ENCODE measurements at regions not wholly inside any gene's neighbourhood (a gene's known extent, or its start where the extent isn't known, plus 50 kb on each side); places are given as distances from the start of the nearest gene placed in this dataset.
"Not testable (repeated sequence)": the region's sequence is repeated elsewhere in the genome, so short reads cannot be mapped to it uniquely, and the experiment has no call there.

DNA sequence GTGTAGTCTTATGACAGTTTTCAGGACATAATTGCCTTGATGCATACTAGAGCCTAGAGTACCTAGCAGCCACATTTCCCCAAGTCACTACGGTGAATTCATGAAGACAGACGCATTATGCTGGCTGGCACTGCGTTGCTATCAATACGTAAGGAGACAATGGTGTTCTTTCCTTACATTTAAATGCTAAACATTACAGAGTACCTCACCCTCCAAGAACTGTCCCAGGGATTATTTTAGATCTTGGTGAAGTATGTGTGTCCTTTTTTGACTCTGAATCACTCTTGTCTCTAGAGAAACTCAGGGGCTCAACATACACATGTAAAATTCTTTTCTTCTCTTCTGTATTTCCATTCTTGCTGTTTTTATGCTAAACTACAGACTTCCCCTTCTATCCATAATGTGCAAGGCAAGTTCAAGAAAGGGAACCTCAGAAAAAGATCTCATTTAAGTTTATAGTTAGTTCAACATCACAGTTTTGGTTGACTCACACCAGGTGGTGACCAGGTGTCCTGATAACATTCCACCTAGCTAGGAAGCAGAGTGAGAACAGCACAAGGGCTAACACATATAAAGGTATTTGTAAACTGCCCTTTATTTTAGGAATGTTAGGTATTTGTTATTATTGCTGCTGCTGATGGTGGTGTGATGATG, 212.4 kb upstream of the HNRNPA3 start:
- Mint-ChIP-seq H3K27ac (no peak overlapping the region), H3K27me3 (peaks cover 0 to 2% of the 10 kb centered on the region in 2 donors), H3K4me1 (ENCODE audit: low read depth in 2 of 2) (peaks cover 7 to 12% of the 10 kb centered on the region in 2 donors), H3K9me3 (peaks cover 3% of the 10 kb centered on the region), H3K4me3 (no peak overlapping the region), H3K36me3 (no peaks in the 10 kb centered on the region)
- no peak for DNase-seq (ENCODE audit: low spot score)
- no peak for ATAC-seq

DNA sequence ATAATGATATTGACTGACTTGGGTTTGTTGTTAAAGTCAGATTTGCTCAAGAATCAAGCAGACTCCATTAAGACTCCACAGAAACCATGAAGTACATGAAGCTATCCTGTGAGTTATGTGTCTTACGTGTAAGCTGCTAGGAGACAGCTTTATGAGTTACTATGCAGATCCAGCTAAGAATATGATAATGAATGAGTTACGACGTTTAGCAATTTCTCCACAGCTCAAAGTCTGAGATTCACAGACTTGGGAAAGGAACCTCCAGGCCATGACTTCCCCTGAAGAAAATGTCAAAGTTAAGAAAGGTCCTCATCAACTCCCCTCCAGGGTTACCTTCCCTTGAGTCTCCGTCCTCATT, 211.9 kb upstream of the HNRNPA3 start:
- Mint-ChIP-seq H3K27me3 (peaks cover 0 to 2% of the 10 kb centered on the region in 2 donors), H3K36me3 (no peaks in the 10 kb centered on the region), H3K4me3 (no peak overlapping the region), H3K27ac (no peak overlapping the region), H3K4me1 (ENCODE audit: low read depth in 2 of 2) (peaks cover 7 to 13% of the 10 kb centered on the region in 2 donors), H3K9me3 (peaks cover 3% of the 10 kb centered on the region)
- no peak for DNase-seq (ENCODE audit: low spot score)
- ATAC-seq, result no peak

DNA sequence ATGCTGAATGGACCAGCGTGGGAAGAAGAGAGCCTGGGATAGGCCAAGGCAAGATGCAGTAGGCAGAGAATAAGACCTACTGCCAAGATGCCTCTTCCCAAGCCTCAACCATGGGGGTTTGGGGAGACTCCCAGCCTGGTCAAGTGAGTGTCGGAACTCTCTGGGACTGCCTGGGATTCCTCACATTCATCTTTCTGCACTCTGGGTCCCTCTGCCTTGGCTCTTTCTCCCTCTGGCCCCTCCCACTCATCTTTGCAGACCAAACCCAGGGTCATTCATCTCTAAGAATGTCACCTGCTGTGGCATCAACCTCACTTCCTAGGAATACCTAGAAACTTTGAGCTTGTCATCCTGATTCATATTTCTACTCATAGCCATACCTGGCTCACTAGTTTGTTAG, 211.3 kb upstream of the HNRNPA3 start:
- ATAC-seq (no peak), DNase-seq (ENCODE audit: low spot score) (no peak)
- Mint-ChIP-seq H3K4me3 (no peak overlapping the region), H3K4me1 (ENCODE audit: low read depth in 2 of 2) (peaks cover 7 to 13% of the 10 kb centered on the region in 2 donors), H3K27me3 (peaks cover 0 to 4% of the 10 kb centered on the region in 2 donors), H3K36me3 (no peaks in the 10 kb centered on the region), H3K27ac (no peak overlapping the region), H3K9me3 (peaks cover 3% of the 10 kb centered on the region)

DNA sequence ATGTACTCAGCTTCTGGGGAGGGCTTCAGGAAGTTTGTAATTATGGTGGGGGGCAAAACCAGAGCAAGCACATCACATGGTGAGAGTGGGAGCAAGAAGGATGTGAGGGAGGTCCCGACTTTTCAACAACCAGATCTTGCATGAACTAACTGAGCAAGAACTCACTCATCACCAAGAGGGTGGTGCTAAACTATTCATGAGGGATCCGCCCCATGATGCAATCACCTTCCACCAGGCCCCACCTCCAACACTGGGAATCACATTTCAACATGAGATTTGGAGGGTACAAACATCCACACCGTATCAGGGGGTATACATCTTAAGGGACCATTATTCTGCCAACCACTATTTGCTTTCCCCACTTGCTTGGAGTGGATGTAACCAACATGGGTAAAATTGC, 209.6 kb upstream of the HNRNPA3 start:
- DNase-seq (ENCODE audit: low spot score), result no peak
- Mint-ChIP-seq H3K9me3 (peaks cover 3% of the 10 kb centered on the region), H3K27me3 (peaks cover 0 to 4% of the 10 kb centered on the region in 2 donors), H3K27ac (no peak overlapping the region), H3K36me3 (no peaks in the 10 kb centered on the region), H3K4me3 (no peak overlapping the region), H3K4me1 (ENCODE audit: low read depth in 2 of 2) (peaks cover 3% of the 10 kb centered on the region in 2 donors)
- ATAC-seq, result no peak

DNA sequence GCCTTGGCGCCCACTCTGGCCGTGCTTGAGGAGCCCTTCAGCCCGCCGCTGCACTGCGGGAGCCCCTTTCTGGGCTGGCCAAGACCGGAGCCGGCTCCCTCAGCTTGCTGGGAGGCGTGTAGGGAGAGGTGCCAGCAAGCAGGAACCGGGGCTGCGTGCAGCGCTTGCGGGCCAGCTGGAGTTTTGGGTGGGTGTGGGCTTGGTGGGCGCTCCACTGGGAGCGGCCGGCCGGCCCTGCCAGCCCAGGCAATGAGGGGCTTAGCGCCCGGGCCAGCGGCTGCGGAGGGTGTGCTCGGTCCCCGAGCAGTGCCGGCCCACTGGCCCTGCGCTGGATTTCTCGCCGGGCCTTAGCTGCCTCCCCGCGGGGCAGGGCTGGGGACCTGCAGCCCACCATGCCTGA, 204.9 kb upstream of the HNRNPA3 start:
- H3K27ac Mint-ChIP-seq; H3K4me3 Mint-ChIP-seq; H3K4me1 Mint-ChIP-seq (ENCODE audit: low read depth in 2 of 2); ATAC-seq; H3K9me3 Mint-ChIP-seq; H3K27me3 Mint-ChIP-seq; DNase-seq (ENCODE audit: low spot score); H3K36me3 Mint-ChIP-seq: not testable (repeated sequence)

DNA sequence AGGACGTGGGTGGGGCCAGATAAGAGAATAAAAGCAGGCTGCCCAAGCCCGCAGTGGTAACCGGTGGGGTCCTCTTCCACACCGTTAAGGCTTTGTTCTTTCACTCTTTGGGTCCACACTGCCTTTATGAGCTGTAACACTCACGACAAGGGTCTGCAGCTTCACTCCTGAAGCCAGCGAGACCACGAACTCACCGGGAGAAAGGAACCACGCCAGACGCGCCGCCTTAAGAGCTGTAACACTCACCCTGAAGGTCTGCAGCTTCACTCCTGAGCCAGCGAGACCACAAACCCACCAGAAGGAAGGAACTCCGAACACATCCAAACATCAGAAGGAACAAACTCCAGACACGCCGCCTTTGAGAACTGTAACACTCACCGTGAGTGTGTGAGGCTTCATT, 203.9 kb upstream of the HNRNPA3 start:
- not testable (repeated sequence) for DNase-seq (ENCODE audit: low spot score); H3K27me3 Mint-ChIP-seq; H3K4me1 Mint-ChIP-seq (ENCODE audit: low read depth in 2 of 2); H3K36me3 Mint-ChIP-seq; H3K9me3 Mint-ChIP-seq; H3K4me3 Mint-ChIP-seq; H3K27ac Mint-ChIP-seq; ATAC-seq

DNA sequence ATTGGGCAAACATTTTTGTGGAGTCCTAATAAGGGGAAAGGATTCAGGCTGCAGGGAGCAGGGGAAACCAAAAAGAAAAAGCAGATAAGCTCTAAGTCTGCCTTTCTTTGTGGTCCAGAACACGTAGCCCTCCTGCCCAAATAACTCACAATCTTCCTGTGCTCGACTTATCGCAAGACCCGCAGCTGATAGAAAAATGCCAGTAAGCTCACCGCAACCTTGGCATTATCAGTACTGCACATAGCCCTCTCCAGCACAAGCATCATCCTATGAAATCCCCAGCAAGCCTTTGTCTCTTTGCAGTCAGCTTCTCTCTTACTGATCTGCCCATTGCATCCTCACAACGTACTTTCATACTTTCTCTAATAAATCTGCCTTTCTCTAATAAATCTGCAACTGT, 202.4 kb upstream of the HNRNPA3 start:
- H3K36me3 Mint-ChIP-seq, result no peaks in the 10 kb centered on the region
- no peaks in the 10 kb centered on the region for H3K9me3 Mint-ChIP-seq
- no peak overlapping the region for H3K4me3 Mint-ChIP-seq
- ATAC-seq, result no peak
- peaks cover 2 to 3% of the 10 kb centered on the region in 2 donors for H3K4me1 Mint-ChIP-seq (ENCODE audit: low read depth in 2 of 2)
- H3K27ac Mint-ChIP-seq, result no peak overlapping the region
- H3K27me3 Mint-ChIP-seq, result peaks cover 0 to 6% of the 10 kb centered on the region in 2 donors
- no peak for DNase-seq (ENCODE audit: low spot score)

DNA sequence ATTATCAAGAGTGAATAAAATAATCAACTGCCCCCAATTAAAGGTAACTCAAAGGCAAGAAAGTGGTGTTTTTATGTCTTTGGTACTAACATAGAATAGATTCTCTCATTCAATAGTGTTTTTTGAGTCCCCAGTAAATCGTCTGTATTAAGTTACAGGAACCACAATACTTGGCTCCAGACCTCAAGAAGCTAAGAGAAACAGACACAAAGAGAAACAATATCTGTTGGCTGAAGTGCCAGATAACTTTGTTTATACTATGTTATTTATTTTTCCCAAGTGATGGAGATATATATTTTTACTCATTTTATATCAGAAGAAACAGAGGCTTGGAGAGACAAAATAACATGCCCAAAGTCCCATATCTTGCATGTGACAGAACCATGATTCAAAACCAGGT, 201.7 kb upstream of the HNRNPA3 start:
- DNase-seq (ENCODE audit: low spot score) (no peak), ATAC-seq (no peak)
- Mint-ChIP-seq H3K27ac (no peak overlapping the region), H3K4me1 (ENCODE audit: low read depth in 2 of 2) (peaks cover 0 to 3% of the 10 kb centered on the region in 2 donors), H3K36me3 (no peaks in the 10 kb centered on the region), H3K4me3 (no peak overlapping the region), H3K27me3 (peaks cover 0 to 8% of the 10 kb centered on the region in 2 donors), H3K9me3 (no peaks in the 10 kb centered on the region)

DNA sequence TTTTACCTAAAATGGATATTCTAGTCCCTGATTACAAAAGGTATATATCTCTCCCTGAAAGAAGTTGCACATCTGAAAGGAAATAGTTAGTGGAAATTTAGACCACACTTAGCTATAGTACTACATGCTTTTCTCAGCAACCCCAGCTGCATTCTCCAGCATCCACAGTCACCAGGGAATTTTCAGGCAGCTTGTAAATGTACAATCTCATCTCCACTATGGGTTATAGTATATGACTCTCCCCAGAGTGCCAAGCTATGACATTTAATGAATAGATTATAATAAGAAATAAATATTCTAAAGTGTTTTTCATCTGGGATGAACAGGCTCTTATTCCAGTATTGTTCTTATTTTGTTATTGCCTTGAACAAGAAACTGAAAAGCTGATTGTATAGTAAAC, 197.6 kb upstream of the HNRNPA3 start:
- Mint-ChIP-seq H3K4me3 (no peak overlapping the region), H3K9me3 (no peaks in the 10 kb centered on the region), H3K27me3 (peaks cover 0 to 6% of the 10 kb centered on the region in 2 donors), H3K27ac (no peak overlapping the region), H3K36me3 (no peaks in the 10 kb centered on the region), H3K4me1 (ENCODE audit: low read depth in 2 of 2) (peaks cover 0 to 3% of the 10 kb centered on the region in 2 donors)
- ATAC-seq (no peak), DNase-seq (ENCODE audit: low spot score) (no peak)

DNA sequence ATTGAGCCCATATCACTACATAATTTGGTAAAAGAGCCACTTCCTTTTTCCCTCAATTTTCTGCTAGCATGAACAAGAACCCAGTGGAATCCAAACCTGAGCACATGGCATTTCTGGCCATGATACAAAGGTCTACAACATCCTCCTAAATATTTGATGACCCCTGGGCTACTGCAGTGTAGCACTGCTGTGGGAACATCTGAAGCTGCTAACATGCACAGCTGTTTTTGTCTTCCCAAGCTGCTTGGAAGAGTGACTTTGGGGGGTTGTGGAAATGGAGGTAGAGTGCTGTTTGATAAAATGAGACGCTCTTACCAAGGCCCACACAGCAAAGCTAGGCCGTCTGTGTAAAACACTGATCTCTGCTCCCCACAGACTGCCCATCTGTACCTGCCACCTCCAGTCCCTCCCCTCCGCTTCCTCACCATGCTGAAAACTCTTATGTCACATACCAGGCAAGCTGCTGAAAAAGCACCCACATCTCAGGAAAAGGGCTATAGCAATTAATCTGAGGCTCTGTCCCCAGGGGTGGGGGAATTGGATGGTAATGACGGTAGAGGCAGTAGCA, 197.2 kb upstream of the HNRNPA3 start:
- no peaks in the 10 kb centered on the region for H3K9me3 Mint-ChIP-seq
- ATAC-seq (no peak), DNase-seq (ENCODE audit: low spot score) (no peak)
- no peaks in the 10 kb centered on the region for H3K36me3 Mint-ChIP-seq
- H3K4me1 Mint-ChIP-seq (ENCODE audit: low read depth in 2 of 2), result peaks cover 0 to 3% of the 10 kb centered on the region in 2 donors
- H3K27ac Mint-ChIP-seq, result no peak overlapping the region
- H3K27me3 Mint-ChIP-seq, result peaks cover 0 to 3% of the 10 kb centered on the region in 2 donors
- no peak overlapping the region for H3K4me3 Mint-ChIP-seq

DNA sequence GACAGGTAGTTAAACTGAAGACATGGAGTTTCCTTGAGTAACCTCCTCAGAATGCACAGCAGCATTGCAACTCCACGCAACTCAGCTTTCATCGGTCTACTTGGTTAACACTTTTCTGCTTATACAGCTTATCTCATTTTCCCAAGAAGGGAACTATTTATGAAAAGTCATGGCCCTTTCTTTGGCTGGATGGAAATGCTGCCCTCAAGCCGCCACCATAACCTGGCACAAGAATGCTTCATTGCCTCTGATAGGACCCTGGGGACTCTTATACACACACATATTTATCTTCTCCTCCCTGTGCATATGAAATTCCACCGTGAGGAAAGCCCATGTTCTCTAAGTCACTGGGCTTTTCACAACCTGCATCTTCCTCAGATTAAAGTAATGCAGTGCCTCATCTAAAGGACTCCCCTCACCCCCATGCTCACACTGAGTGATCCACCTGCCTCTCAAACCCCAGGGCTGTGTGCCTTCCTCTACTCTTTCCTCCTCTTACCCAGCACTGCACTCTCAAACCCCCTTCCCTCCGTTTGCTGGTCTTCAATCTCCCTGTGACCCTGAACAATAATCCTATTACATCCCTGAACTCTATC, 192.0 kb upstream of the HNRNPA3 start:
- Mint-ChIP-seq H3K27ac (no peak overlapping the region), H3K36me3 (peaks cover 4% of the 10 kb centered on the region), H3K4me1 (ENCODE audit: low read depth in 2 of 2) (peaks cover 0 to 3% of the 10 kb centered on the region in 2 donors), H3K9me3 (no peaks in the 10 kb centered on the region), H3K4me3 (no peak overlapping the region), H3K27me3 (peaks cover 0 to 8% of the 10 kb centered on the region in 2 donors)
- DNase-seq (ENCODE audit: low spot score) (no peak), ATAC-seq (no peak)

DNA sequence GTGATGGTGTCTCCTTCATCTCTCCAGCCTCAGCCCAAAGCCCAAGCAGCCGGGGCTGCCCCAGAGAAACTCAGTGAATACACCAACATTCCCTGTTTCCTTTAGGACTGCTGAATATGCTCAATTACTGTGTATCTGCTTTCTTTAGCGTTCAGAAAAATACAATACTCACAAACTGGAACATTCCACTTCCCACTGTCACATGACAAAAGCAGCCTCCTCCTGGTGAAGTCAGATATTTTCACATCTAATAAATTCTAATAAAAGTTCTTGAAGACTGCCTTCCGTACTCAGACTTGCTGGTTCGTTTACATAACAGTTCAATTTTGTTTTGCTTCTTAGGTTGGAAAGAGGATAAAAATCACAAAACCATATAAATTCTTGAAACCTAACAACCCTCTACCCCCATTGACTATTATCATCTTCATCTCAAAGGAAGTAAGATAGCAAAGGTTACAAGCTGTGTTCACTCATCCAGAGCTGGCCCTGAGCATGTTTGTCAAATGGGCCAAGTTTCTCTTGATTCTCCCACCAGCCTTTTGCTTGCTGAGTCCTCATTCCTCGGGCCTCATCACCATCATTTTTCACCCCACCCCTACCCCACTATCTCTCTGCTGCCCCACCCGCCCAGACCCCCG, 190.8 kb upstream of the HNRNPA3 start:
- H3K4me3 Mint-ChIP-seq, result no peak overlapping the region
- H3K36me3 Mint-ChIP-seq, result peaks cover 4% of the 10 kb centered on the region
- no peak overlapping the region for H3K27ac Mint-ChIP-seq
- DNase-seq (ENCODE audit: low spot score) (no peak), ATAC-seq (no peak)
- H3K4me1 Mint-ChIP-seq (ENCODE audit: low read depth in 2 of 2), result peaks cover 0 to 2% of the 10 kb centered on the region in 2 donors
- peaks cover 0 to 7% of the 10 kb centered on the region in 2 donors for H3K27me3 Mint-ChIP-seq
- no peaks in the 10 kb centered on the region for H3K9me3 Mint-ChIP-seq

DNA sequence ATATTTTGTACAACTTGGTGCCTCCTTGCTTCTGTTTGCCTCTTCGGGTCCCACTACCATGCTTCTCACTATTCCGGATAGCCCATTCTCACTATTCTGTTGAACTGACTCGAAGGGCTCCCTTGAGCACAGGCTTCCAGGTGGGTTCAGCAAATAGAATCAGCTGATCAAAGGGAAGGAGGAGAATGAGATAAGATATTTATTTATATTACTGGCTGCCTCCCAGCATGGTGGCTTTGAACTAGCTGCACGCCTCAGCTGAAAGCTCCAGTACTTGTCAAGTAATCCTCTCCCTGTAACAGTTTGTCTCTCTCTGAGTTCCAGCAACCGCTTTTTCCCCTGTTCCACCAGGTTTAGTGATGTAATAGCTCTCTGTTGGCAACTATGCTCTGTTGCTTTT, 187.8 kb upstream of the HNRNPA3 start:
- H3K27me3 Mint-ChIP-seq, result peaks cover 0 to 11% of the 10 kb centered on the region in 2 donors
- H3K36me3 Mint-ChIP-seq, result peaks cover 4% of the 10 kb centered on the region
- no peak overlapping the region for H3K27ac Mint-ChIP-seq
- no peaks in the 10 kb centered on the region for H3K9me3 Mint-ChIP-seq
- no peak for DNase-seq (ENCODE audit: low spot score)
- no peak overlapping the region for H3K4me3 Mint-ChIP-seq
- no peaks in the 10 kb centered on the region for H3K4me1 Mint-ChIP-seq (ENCODE audit: low read depth in 2 of 2)
- no peak for ATAC-seq

DNA sequence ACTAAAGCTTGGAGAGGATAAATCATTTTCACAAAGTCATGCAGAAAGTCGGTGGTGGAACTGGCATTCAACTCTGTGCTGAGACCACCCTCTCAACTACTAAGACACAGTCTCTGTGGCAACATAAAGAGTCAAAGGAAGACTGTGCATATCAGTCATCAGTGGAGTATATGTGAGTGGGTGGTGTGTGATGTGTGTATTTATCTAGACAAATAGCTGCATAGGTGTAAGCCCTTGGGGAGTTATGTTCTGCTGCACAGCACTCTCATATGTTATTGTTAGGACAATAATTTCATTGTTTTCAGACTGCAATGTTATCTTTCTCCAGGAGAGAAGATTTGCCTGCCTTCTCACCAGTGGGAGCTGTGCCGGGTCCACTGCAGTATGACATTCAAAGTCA, 186.3 kb upstream of the HNRNPA3 start:
- no peak overlapping the region for H3K27ac Mint-ChIP-seq
- DNase-seq (ENCODE audit: low spot score) (no peak), ATAC-seq (no peak)
- no peaks in the 10 kb centered on the region for H3K4me1 Mint-ChIP-seq (ENCODE audit: low read depth in 2 of 2)
- H3K9me3 Mint-ChIP-seq, result no peaks in the 10 kb centered on the region
- H3K27me3 Mint-ChIP-seq, result peaks cover 0 to 9% of the 10 kb centered on the region in 2 donors
- H3K36me3 Mint-ChIP-seq, result peaks cover 4% of the 10 kb centered on the region
- no peak overlapping the region for H3K4me3 Mint-ChIP-seq
